ENCODE measurements at regions not wholly inside any gene's neighbourhood (a gene's known extent, or its start where the extent isn't known, plus 50 kb on each side); places are given as distances from the start of the nearest gene placed in this dataset.
"Not testable (repeated sequence)": the region's sequence is repeated elsewhere in the genome, so short reads cannot be mapped to it uniquely, and the experiment has no call there.

DNA sequence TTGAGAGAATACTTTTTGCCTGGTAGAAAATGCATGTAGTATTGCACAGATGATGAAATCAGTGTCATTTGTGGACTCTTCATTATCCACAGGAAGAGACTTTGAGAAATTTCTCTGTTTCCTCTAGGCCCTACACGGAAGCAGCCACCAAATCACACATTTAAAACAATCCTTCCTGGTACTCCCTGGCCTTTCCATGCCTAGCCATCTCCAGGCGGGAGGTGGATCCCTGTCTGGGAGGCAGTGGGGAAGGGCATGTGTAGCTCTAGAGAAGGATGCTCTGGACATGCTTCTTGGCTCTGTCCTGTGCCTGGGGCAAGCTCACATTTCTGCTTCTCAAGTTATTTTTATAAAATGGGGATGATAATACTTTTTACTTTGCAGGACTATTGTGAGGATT, 114.1 kb downstream of the ADAMTS15 start:
- TF ChIP-seq, protein P1, sequence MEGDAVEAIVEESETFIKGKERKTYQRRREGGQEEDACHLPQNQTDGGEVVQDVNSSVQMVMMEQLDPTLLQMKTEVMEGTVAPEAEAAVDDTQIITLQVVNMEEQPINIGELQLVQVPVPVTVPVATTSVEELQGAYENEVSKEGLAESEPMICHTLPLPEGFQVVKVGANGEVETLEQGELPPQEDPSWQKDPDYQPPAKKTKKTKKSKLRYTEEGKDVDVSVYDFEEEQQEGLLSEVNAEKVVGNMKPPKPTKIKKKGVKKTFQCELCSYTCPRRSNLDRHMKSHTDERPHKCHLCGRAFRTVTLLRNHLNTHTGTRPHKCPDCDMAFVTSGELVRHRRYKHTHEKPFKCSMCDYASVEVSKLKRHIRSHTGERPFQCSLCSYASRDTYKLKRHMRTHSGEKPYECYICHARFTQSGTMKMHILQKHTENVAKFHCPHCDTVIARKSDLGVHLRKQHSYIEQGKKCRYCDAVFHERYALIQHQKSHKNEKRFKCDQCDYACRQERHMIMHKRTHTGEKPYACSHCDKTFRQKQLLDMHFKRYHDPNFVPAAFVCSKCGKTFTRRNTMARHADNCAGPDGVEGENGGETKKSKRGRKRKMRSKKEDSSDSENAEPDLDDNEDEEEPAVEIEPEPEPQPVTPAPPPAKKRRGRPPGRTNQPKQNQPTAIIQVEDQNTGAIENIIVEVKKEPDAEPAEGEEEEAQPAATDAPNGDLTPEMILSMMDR (IDR thresholded peaks at IDR 0.05) = no peak

GRCh38 chr11:130566360-130566759, 117.9 kb downstream of the ADAMTS15 start:
- H3K9me3 ChIP-seq; intact Hi-C loops (cut with DNase I); H3K4me3 ChIP-seq; ATAC-seq; H3K27me3 ChIP-seq; H3K27ac ChIP-seq; H3K36me3 ChIP-seq; H3K4me1 ChIP-seq; DNase-seq: not testable (repeated sequence)

More for the DNA sequence above, 114.1 kb downstream of the ADAMTS15 start:
- no peak for ATAC-seq
- intact Hi-C loops (cut with DNase I) = no loop called here
- no peaks in the 10 kb centered on the region for H3K9me3 ChIP-seq
- no peak overlapping the region for H3K27ac ChIP-seq
- no peak overlapping the region for H3K4me3 ChIP-seq
- no peak for DNase-seq
- no peaks in the 10 kb centered on the region for H3K27me3 ChIP-seq
- no peaks in the 10 kb centered on the region for H3K4me1 ChIP-seq
- H3K36me3 ChIP-seq = no peaks in the 10 kb centered on the region

DNA sequence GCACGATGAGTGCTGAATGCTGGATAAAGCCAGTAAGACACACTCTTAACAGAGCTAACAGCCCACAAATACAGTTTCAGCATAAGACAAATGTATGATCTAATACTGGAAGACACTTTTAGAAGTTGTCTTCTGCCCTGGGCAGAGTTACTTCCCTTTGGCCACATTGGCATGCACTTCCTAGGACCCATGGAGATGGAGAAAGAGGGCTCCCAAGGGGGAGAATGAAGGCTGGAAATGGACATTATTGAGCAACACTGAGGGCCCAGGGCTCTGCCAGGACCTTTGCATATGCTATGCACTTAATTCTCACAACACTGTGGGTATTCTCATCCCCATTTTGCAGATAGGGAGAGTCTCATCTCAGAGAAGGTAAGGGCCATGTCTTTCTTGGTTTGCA, 123.1 kb downstream of the ADAMTS15 start:
- no peak for DNase-seq
- H3K27me3 ChIP-seq = no peaks in the 10 kb centered on the region
- no peak for ATAC-seq
- no peaks in the 10 kb centered on the region for H3K36me3 ChIP-seq
- no peak overlapping the region for H3K4me3 ChIP-seq
- no peak overlapping the region for H3K27ac ChIP-seq
- TF ChIP-seq, protein P1 (IDR thresholded peaks at IDR 0.05) = no peak
- intact Hi-C loops (cut with DNase I) = no loop called here
- no peaks in the 10 kb centered on the region for H3K9me3 ChIP-seq
- no peaks in the 10 kb centered on the region for H3K4me1 ChIP-seq

DNA sequence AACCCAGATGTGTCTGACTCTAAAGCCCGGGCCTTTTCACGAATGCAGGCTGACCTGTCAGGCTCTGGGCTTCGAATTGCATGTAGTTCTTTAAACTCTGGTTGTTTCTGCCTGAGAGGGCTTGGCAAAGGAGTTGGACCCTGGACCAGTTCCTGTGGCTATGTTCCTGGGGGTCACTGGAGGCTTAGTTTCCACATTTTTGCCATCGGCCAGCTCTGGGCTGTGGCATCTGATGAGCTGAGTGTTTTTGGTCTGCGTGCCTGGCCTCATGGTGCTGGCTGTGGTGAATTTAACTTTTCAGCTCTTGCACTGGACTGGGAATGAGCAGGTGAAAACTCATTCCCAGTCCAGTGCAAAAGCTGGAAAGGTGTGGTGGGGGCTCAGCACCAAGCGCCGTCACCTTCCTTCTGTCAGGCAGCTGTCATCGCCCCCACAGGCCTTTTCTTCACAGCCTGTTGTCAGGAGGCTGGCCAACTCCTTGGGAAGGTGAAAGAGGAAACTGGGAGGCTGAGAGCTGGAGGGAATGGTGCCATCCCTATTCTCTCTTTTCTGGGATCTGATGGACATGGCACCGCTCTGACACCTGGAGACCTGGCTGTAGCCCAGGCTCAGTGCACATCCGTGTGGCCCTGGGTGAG, 123.6 kb downstream of the ADAMTS15 start:
- Histone ChIP-seq H3K27ac (no peak overlapping the region), H3K4me1 (no peaks in the 10 kb centered on the region), H3K9me3 (no peaks in the 10 kb centered on the region), H3K27me3 (no peaks in the 10 kb centered on the region), H3K36me3 (no peaks in the 10 kb centered on the region), H3K4me3 (no peak overlapping the region)
- TF ChIP-seq, protein P1 (IDR thresholded peaks at IDR 0.05) = no peak
- ATAC-seq = no peak
- intact Hi-C loops (cut with DNase I) = no loop called here
- no peak for DNase-seq

- no peaks in the 10 kb centered on the region for H3K27me3 ChIP-seq
- intact Hi-C loops (cut with DNase I) = no loop called here
- no peak overlapping the region for H3K4me3 ChIP-seq
- H3K4me1 ChIP-seq = no peaks in the 10 kb centered on the region
- no peaks in the 10 kb centered on the region for H3K36me3 ChIP-seq
- DNase-seq (no peak), ATAC-seq (no peak)
- H3K27ac ChIP-seq = no peak overlapping the region
- TF ChIP-seq, protein P1 (IDR thresholded peaks at IDR 0.05) = no peak
- H3K9me3 ChIP-seq = no peaks in the 10 kb centered on the region
Measured at GRCh38 chr11:130573767-130574166, 125.3 kb downstream of the ADAMTS15 start.

DNA sequence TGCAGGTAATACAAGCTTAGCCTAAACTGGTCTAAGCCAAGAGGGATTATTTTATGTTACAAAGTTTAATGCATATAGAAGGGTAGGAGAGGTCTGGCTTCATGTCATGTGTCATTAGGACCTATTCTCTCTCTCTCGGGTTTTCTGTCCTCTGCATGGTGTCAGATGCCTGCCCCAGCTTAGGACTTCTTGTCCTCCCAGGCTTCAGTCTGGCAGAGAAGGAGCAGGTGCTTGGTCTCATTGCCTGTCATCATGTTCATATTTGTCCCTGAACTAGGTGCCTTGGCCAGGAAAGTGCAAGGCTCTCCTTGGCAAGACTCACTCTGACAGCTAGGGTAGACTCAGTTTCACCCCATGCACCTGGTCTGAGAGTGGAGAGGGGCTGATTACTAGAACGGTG, 126.3 kb downstream of the ADAMTS15 start:
- Histone ChIP-seq H3K4me3 (no peak overlapping the region), H3K27me3 (no peaks in the 10 kb centered on the region), H3K27ac (no peak overlapping the region), H3K9me3 (no peaks in the 10 kb centered on the region), H3K4me1 (no peaks in the 10 kb centered on the region), H3K36me3 (no peaks in the 10 kb centered on the region)
- DNase-seq (no peak), ATAC-seq (no peak)
- intact Hi-C loops (cut with DNase I) = no loop called here
- TF ChIP-seq, protein P1 (IDR thresholded peaks at IDR 0.05) = no peak
